Activated naive CD4-positive, alpha-beta T cell treated with anti-CD3 and anti-CD28 coated beads for 36 hours (primary cell): ENCODE measurements at regions not wholly inside any gene's neighbourhood (a gene's known extent, or its start where the extent isn't known, plus 50 kb on each side); places are given as distances from the start of the nearest gene placed in this dataset.

ENCODE experiments used
- CTCF ChIA-PET: fragments of 350-600 bp; sonication (Branson Sonifier 250); formaldehyde crosslinking; loops from one replicate; lab custom pipeline; 2021; ENCODE audit warnings: antibody characterized with exemption; lab: Charles Lee
- DNase-seq: peaks from one replicate; pipeline ENCODE4 v3.0.0-alpha.2; 2020
- H3K27ac Mint-ChIP-seq: one replicate; pipeline ENCODE4 v1.8.0; 2021; ENCODE audit warnings: mild to moderate bottlenecking, mixed read lengths
- H3K27me3 Mint-ChIP-seq: one replicate; pipeline ENCODE4 v1.8.0; 2021; ENCODE audit warnings: low read depth, mixed read lengths
- H3K36me3 Mint-ChIP-seq: one replicate; pipeline ENCODE4 v1.8.0; 2021; ENCODE audit warnings: low read depth, mixed read lengths
- H3K4me1 Mint-ChIP-seq: one replicate; pipeline ENCODE4 v1.8.0; 2021; ENCODE audit warnings: low read depth, mixed read lengths
- H3K4me3 Mint-ChIP-seq: one replicate; pipeline ENCODE4 v1.8.0; 2021; ENCODE audit warnings: mild to moderate bottlenecking, moderate library complexity, mixed read lengths
- H3K9me3 Mint-ChIP-seq: one replicate; pipeline ENCODE4 v1.8.0; 2021; ENCODE audit warnings: mixed read lengths
- intact Hi-C: fragments of 100-400 bp; cut with micrococcal nuclease; formaldehyde crosslinking; loops from one replicate; pipeline ENCODE4 v1.15.1; 2023

DNA sequence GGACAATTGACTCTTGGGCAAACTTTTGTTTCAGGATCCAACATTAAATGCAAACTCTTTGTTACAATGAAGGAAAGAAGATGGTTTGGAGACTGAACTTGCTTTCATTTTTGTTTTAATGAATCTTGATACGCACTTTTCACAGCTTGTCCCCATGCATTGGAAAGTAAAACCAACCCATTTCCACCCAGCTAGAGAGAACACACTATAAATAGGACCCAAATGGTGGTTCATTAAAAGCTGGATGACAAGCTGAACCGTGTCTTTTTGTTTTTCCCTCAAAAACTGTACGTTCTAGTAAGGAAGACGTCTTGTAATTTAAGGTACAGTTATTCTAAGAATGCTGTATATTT lies 95.3 kb upstream of the EGFL6 start:
- peaks cover 26% of the 10 kb centered on the region for H3K4me1 Mint-ChIP-seq
- H3K27ac Mint-ChIP-seq = peak overlapping the region; percentile 84
- no peaks in the 10 kb centered on the region for H3K36me3 Mint-ChIP-seq
- H3K4me3 Mint-ChIP-seq = peak overlapping the region; percentile 59
- no peaks in the 10 kb centered on the region for H3K9me3 Mint-ChIP-seq
- no peak for DNase-seq
- CTCF ChIA-PET = interaction anchor here (0.6 to 1.9 kb wide), 4 partner anchors 9 to 1814 kb away, joined by 3 to 7 read pairs (median 4); no protein-coding TSS in a partner anchor
- no peaks in the 10 kb centered on the region for H3K27me3 Mint-ChIP-seq
- intact Hi-C loops = loop anchor here (5.0 kb wide), 3 partner anchors 92 to 527 kb away; no protein-coding TSS in a partner anchor

DNA sequence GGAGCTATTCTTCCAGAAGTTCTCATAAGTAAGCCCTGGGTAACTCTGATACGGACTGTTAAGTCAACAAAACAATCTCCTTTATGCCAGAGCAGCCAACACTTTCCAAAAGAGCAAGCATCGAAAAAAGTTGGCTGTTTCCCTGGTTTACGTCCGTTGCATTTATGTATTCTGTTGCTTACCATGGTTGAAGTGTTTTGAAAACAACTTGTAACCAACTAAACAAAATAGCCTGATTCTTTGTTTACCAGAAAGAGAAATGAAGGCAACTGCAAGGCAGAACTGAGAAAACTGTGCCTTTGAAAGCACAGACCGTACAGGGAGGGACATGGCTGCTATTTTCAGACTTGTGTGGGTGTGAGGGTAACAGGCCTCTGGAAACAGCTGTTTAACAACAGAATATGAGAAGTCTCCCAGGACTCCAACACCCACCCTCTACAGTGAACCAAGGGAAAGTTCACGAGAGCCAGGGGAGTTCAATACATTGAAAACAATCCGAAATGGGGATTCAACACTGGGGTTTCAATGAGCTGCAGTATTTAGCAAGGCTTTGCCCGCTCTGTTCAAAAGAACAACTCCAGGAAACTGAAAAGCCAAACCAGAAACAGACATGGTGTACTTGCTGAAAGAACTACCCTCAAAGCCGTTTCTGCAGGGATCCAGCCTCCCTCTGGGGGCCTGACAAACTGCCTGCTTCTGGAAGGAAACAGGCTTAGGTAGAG lies 95.8 kb upstream of the EGFL6 start:
- peak overlapping the region; percentile 84 for H3K27ac Mint-ChIP-seq
- no peaks in the 10 kb centered on the region for H3K36me3 Mint-ChIP-seq
- H3K27me3 Mint-ChIP-seq = no peaks in the 10 kb centered on the region
- H3K4me3 Mint-ChIP-seq = peak overlapping the region; percentile 59
- DNase-seq = peak; percentile 8
- CTCF ChIA-PET = interaction anchor here (0.7 to 1.9 kb wide), 3 partner anchors 10 to 527 kb away, joined by 3 to 7 read pairs (median 4); no protein-coding TSS in a partner anchor
- peaks cover 26% of the 10 kb centered on the region for H3K4me1 Mint-ChIP-seq
- intact Hi-C loops = loop anchor here (5.0 kb wide), 3 partner anchors 91 to 526 kb away; no protein-coding TSS in a partner anchor
- H3K9me3 Mint-ChIP-seq = no peaks in the 10 kb centered on the region

DNA sequence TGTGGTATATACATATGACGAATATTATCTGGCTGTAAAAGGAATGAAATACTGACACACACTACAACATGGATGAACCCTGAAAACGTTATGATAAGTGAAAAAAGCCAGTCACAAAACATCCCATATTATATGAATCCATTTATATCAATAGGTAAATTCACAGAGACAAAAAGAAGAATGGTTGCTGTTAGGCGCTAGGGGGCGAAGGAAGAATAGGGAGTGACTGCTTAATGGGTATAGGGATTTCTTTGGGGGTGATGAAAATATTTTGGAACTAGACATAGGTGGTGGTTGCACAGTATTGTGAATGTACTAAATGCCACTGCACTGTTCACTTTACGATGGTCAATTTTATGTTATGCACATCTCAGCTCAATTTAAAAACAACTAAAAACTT lies 96.4 kb upstream of the EGFL6 start:
- Mint-ChIP-seq H3K9me3 (no peaks in the 10 kb centered on the region), H3K27me3 (no peaks in the 10 kb centered on the region), H3K36me3 (no peaks in the 10 kb centered on the region), H3K4me1 (peaks cover 26% of the 10 kb centered on the region), H3K4me3 (no peak overlapping the region), H3K27ac (no peak overlapping the region)
- intact Hi-C loops = loop anchor here (5.0 kb wide), 3 partner anchors 91 to 526 kb away; no protein-coding TSS in a partner anchor
- DNase-seq = no peak
- CTCF ChIA-PET = interaction anchor here (0.6 to 1.9 kb wide), 2 partner anchors 15 to 190 kb away, joined by 3 to 7 read pairs; no protein-coding TSS in a partner anchor

DNA sequence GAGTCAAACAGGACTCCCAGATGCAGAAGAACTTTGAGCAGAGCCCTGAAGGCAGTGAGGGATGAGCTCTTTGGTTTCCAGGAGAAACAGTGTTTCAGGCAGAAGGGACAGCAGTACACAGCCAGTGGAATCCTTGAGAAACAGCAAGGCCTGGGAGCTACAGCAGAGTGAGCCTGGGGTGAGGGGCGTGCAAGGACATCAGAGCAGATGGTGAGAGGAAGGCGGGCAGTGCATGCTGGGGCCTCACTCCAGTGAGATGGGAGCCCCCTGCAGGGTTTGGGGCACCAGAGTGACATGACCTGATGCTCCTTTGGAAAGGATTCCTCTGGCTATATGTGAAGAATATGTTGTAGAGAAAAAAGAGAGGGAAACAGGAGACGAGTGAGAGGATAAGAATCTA lies 98.1 kb upstream of the EGFL6 start:
- H3K36me3 Mint-ChIP-seq = no peaks in the 10 kb centered on the region
- no peak overlapping the region for H3K27ac Mint-ChIP-seq
- no peaks in the 10 kb centered on the region for H3K9me3 Mint-ChIP-seq
- CTCF ChIA-PET = no interaction called here
- no peak overlapping the region for H3K4me3 Mint-ChIP-seq
- no peak for DNase-seq
- no peaks in the 10 kb centered on the region for H3K27me3 Mint-ChIP-seq
- H3K4me1 Mint-ChIP-seq = peaks cover 26% of the 10 kb centered on the region
- intact Hi-C loops = loop anchor here (5.0 kb wide), 3 partner anchors 89 to 524 kb away; no protein-coding TSS in a partner anchor

DNA sequence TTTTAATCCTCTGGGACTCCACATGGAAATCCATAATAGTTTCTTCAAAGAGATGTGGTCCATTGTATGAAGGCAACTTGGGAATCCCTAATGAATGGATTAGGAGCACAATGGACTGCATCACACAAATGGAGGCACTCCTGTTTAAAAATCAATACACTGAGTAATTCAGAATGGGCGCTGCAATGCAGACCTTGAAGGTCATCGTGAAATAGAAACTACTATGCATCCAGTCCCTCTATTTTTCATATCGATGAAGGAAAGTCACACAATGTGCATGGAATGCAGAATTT lies 98.8 kb upstream of the EGFL6 start:
- no peaks in the 10 kb centered on the region for H3K36me3 Mint-ChIP-seq
- H3K4me3 Mint-ChIP-seq = no peak overlapping the region
- H3K9me3 Mint-ChIP-seq = no peaks in the 10 kb centered on the region
- DNase-seq = no peak
- CTCF ChIA-PET = no interaction called here
- intact Hi-C loops = loop anchor here (5.0 kb wide), 3 partner anchors 88 to 523 kb away; no protein-coding TSS in a partner anchor
- H3K27me3 Mint-ChIP-seq = no peaks in the 10 kb centered on the region
- H3K27ac Mint-ChIP-seq = no peak overlapping the region
- peaks cover 26% of the 10 kb centered on the region for H3K4me1 Mint-ChIP-seq

DNA sequence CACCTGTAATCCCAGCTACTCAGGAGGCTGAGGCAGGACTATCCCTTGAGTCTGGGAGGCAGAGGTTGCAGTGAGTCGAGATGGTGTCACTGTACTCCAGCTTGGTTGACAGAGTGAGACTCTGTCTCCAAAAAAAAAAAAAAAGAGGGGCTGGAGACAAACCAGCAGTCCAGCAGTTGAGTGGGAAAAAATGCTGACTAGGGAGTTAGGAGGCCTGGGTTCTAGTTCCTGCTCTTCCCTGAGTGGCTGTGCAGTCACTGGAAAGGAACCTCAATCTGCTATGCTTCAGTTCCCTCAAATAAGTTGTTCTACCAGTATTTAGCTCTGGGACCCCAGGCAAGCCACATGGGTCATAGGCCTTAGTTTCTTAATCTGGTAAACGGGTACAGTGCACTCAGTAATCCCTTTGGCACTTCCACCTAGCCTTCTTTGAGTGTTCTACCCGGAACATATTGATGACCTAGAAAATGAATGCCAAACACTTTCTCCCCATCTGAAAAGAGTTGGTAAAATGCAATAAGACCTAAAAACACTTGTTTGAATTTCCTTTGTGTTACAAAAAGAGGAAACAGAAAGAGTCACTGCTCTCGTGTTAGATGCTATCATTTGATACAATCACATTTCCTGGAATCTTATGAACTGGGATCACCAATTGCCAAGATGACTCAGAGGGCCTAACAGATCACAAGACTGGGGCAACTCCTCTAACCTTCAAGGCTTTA lies 99.3 kb upstream of the EGFL6 start:
- CTCF ChIA-PET = interaction anchor here (0.9 kb wide), 1 partner anchor 377 kb away, joined by 3 read pairs; no protein-coding TSS in a partner anchor
- H3K27ac Mint-ChIP-seq = no peak overlapping the region
- H3K9me3 Mint-ChIP-seq = no peaks in the 10 kb centered on the region
- peaks cover 26% of the 10 kb centered on the region for H3K4me1 Mint-ChIP-seq
- no peak for DNase-seq
- H3K27me3 Mint-ChIP-seq = no peaks in the 10 kb centered on the region
- H3K4me3 Mint-ChIP-seq = no peak overlapping the region
- H3K36me3 Mint-ChIP-seq = no peaks in the 10 kb centered on the region
- intact Hi-C loops = loop anchor here (5.0 kb wide), 3 partner anchors 88 to 523 kb away; no protein-coding TSS in a partner anchor

DNA sequence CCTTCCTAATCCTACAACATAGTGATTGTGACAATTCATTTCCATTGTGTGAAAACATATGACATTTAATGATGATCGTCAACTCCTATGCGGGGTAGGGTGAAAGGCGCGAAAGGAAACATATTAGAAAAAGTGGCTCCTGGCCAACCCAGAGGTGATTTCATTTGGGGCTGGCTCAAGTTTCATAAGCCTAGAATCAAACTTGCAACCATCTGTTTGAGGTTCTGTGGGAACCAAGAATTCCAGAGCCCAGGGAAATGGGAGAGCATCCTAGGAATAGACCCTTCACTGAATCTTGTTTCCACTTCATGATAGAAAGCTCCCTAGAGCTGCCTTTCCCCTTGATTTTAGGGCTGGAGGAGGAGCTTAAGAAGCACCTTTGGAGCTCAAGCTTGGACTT lies 101.3 kb upstream of the EGFL6 start:
- no peak for DNase-seq
- CTCF ChIA-PET = no interaction called here
- Mint-ChIP-seq H3K9me3 (no peaks in the 10 kb centered on the region), H3K27me3 (no peaks in the 10 kb centered on the region), H3K4me3 (no peak overlapping the region), H3K4me1 (peaks cover 16% of the 10 kb centered on the region), H3K36me3 (no peaks in the 10 kb centered on the region), H3K27ac (no peak overlapping the region)
- intact Hi-C loops = no loop called here

DNA sequence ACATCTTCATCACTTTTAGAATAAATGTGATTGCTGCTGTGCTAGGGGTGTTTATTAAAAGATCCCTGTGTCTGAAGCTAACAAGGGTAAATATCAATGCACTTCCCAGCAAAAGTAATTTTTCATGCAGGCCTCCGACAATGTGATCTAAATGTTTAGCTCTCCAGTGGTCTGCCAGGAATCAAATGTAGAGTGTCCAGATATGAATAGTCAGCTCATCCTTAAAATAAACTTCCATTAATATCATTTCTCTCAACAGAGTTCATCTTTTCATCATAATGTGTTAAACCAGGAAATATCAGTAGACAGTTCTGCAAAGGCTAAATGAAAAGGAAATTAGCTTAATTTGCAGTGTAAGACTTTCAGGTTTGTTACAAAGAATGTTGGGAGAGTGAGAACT lies 102.2 kb upstream of the EGFL6 start:
- CTCF ChIA-PET = interaction anchor here (1.1 kb wide), 1 partner anchor 566 kb away, joined by 3 read pairs; no protein-coding TSS in a partner anchor
- Mint-ChIP-seq H3K27ac (no peak overlapping the region), H3K27me3 (no peaks in the 10 kb centered on the region), H3K4me1 (peaks cover 11% of the 10 kb centered on the region), H3K9me3 (peaks cover 4% of the 10 kb centered on the region), H3K4me3 (no peak overlapping the region), H3K36me3 (no peaks in the 10 kb centered on the region)
- intact Hi-C loops = no loop called here
- no peak for DNase-seq

DNA sequence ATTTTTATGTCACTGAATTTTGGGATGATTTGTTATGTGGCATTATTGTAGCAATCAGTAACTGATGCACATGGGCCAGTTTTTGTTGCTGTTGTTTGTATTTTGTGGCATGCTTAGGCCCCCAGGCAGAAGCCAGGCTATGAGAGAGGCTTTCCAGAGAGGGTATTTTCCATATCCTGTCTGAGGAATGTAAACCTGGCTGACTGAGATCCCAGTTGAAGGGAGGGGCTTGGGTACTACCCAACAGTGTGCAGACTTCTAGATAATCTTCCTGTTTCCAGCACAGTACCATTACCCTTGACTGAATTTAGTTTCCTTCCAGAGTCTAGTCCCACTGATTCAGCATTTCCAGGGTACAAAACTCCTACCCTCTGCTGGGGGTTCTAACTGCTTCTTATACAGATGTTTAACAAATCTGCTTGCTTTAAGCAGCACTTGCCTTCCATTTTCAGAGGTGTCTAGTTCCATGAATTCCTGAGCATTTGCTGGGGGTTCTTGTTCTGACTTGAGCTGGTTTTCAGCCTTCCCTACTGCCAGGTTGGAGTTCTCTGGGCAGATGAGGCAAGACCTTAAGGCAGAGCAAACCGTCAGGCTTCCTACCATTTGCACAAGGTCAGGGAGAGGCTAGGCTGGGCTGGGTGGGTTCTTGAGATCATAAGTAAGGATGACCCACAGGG lies 104.7 kb upstream of the EGFL6 start:
- CTCF ChIA-PET = no interaction called here
- H3K27ac Mint-ChIP-seq = no peak overlapping the region
- no peaks in the 10 kb centered on the region for H3K27me3 Mint-ChIP-seq
- intact Hi-C loops = no loop called here
- no peak overlapping the region for H3K4me3 Mint-ChIP-seq
- H3K4me1 Mint-ChIP-seq = peaks cover 5% of the 10 kb centered on the region
- no peaks in the 10 kb centered on the region for H3K36me3 Mint-ChIP-seq
- peaks cover 4% of the 10 kb centered on the region for H3K9me3 Mint-ChIP-seq
- DNase-seq = no peak

DNA sequence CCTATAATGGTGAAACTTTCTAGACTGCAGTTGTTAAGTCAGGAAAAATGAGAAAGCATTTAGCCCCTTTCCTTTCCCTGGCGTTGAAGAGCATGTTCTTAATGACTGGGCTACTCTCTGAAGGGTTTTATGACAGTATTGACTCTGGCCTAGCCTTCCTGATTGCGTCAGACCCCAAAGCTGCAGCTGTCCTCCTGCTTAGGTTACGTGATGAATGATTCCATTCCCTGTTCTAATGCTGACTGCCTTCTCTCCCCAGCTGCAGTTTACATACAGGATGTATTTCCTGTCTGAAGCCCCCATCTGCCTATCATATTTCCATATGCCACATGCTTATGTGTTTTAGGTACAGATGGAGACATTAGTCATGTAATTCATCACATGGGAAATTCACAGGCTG lies 105.8 kb upstream of the EGFL6 start:
- H3K27me3 Mint-ChIP-seq = no peaks in the 10 kb centered on the region
- H3K36me3 Mint-ChIP-seq = no peaks in the 10 kb centered on the region
- peaks cover 4% of the 10 kb centered on the region for H3K9me3 Mint-ChIP-seq
- H3K4me3 Mint-ChIP-seq = no peak overlapping the region
- CTCF ChIA-PET = no interaction called here
- H3K27ac Mint-ChIP-seq = no peak overlapping the region
- DNase-seq = peak; percentile 12
- intact Hi-C loops = no loop called here
- H3K4me1 Mint-ChIP-seq = peaks cover 5% of the 10 kb centered on the region

DNA sequence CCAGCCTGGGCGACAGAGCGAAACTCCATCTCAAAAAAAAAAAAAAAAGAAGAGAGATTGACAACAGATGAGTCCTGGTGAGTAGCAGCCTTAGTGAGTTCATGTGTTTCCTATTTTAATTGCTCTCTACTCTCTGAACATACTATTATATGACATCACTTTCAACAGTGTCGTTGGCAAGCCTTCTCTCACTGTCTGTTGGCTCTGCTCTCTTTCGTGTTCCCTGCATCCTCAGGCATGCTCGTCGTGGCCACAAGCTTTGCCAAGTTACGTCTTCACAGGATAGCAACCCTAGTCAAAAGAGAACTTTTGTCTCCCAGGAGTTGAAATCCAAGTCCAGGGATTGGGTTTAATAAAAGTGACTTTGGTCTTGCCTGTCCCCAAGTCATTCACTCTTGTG lies 117.1 kb upstream of the EGFL6 start:
- Mint-ChIP-seq H3K27me3 (no peaks in the 10 kb centered on the region), H3K4me1 (no peaks in the 10 kb centered on the region), H3K27ac (no peak overlapping the region), H3K36me3 (no peaks in the 10 kb centered on the region), H3K4me3 (no peak overlapping the region), H3K9me3 (no peaks in the 10 kb centered on the region)
- intact Hi-C loops = no loop called here
- CTCF ChIA-PET = interaction anchor here (0.6 kb wide), 1 partner anchor 41 kb away, joined by 3 read pairs; no protein-coding TSS in a partner anchor
- DNase-seq = no peak

DNA sequence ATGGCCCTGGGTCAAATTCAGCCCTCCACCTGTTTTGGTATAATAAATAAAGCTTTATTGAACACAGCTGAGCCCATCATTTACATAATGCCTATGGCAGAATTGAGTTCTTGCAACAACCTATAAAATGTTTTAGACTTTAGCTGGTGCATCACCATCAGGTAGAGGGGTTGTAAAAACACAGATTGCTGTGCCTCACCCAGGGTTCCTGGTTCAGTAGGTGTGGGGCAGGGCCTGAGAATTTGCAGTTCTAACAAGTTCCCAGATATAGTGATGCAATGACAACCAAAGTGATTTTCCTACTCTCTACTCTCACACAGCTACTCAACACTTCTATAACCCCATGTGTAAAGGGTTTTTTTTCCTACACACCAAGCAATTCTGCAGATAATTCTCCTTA lies 120.0 kb upstream of the EGFL6 start:
- Mint-ChIP-seq H3K4me1 (no peaks in the 10 kb centered on the region), H3K9me3 (no peaks in the 10 kb centered on the region), H3K4me3 (no peak overlapping the region), H3K27ac (no peak overlapping the region), H3K36me3 (no peaks in the 10 kb centered on the region), H3K27me3 (no peaks in the 10 kb centered on the region)
- DNase-seq = no peak
- CTCF ChIA-PET = no interaction called here
- intact Hi-C loops = no loop called here
